HuH-7.5 (cell line): ENCODE measurements at regions not wholly inside any gene's neighbourhood (a gene's known extent, or its start where the extent isn't known, plus 50 kb on each side); places are given as distances from the start of the nearest gene placed in this dataset.
"Not testable (repeated sequence)": the region's sequence is repeated elsewhere in the genome, so short reads cannot be mapped to it uniquely, and the experiment has no call there.

ENCODE experiments used
- DNase-seq: peaks from one replicate; pipeline ENCODE4 v3.0.0; 2011; ENCODE audit warnings: low spot score

DNA sequence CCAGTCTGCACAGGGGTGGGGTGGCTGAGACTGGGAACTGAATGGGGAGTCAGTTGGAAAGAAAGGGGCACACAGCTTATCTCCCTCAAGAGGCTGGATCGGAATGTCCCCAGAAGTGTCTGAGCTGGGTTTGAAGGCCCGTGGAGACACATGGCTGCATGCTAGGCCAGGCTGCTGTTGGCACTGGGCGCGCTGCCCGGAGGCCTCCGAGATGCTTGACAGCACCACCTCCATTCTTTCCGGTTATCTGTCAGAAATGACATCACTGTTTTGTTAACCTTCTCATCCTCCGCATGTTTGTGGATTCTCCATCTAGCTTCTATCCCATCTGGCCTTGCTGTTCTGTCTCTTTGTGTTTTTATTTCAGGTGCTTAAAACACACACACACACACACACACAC, 85.5 kb downstream of the APIP start:
- no peak for DNase-seq

DNA sequence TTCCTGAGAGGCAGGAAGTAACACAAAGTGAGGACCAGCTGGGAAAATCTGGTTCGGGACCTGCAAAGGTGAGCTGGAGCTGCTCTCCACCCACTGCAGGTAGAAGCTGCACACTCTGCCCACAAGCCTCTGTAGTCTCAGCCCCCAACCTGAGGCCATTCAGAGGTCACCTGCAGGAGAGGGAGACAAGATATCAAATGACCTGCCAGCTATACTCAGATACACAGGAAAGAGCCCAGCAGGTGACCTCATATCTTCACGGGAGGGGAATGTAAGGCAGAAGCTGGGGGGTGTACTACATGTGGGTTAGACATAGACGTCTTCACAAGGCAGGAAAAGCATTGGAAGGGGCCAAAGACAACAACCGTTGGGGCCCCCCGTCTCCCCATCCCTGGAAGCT, 86.1 kb downstream of the APIP start:
- DNase-seq = no peak

DNA sequence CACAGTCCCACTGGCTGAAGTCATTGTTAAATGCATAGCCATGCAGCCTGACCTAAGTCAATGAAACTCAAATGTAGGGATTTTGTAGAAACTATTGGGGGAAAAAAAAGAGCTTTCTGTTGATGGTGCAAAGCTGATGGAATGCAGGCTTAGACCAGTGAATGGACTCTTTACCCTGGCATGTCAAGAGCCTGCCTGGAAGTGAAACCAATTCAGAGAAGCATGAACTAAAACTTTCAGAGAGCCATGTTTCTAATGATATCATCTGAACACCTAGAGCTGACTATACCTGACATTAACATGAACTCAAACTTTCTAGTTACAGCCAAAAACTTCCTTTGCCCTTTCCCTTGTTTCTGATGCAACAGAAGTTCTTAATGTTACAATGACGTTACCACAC, 89.0 kb downstream of the APIP start:
- DNase-seq = no peak

- DNase-seq = no peak
Observed at GRCh38 chr11:34826384-34826726, 89.8 kb downstream of the APIP start.

GRCh38 chr11:34825670-34826383, 90.4 kb downstream of the APIP start:
- no peak for DNase-seq

DNA sequence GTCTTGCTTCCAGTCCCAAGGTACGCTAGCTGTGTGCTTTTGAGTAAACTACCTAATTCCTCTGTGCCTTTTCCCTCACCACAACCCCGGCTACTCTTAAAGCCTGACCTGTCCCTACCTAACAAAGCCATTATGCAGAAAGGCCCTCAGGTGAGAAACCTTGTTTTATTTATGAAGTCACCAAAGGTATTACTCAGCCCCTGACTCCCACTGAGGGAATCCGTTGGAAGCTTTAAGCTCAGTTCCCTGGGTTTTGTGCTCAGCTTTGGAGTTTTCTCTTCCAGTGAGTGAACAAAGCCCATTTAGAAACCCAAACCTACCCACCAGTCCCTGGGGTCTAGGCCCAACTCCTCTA, 90.9 kb downstream of the APIP start:
- no peak for DNase-seq

- DNase-seq = no peak
Observed at GRCh38 chr11:34824425-34824824, 91.8 kb downstream of the APIP start.

DNA sequence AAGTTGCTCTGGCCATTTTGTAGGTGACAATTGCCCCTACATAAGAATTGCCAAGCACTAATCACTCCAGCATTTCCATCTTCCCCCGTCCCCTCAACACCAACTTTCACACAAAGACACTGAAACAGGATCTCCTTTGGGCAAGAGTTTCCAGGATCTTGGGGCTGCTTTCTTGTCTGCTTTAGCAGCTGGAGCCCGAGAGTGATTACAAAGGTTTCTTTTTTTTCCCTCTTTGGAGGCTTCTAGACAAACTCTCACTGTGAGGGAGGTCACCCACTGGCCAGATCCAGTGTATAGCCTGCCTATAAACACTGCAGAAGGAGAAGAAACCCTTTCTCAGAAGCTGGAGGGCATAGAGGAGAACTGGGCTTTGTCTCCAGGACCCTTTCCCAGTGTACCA, 92.5 kb downstream of the APIP start:
- no peak for DNase-seq

GRCh38 chr11:34823197-34823596, 93.0 kb downstream of the APIP start:
- DNase-seq = no peak

- no peak for DNase-seq
Observed at GRCh38 chr11:34819740-34820482, 96.3 kb downstream of the APIP start.

DNA sequence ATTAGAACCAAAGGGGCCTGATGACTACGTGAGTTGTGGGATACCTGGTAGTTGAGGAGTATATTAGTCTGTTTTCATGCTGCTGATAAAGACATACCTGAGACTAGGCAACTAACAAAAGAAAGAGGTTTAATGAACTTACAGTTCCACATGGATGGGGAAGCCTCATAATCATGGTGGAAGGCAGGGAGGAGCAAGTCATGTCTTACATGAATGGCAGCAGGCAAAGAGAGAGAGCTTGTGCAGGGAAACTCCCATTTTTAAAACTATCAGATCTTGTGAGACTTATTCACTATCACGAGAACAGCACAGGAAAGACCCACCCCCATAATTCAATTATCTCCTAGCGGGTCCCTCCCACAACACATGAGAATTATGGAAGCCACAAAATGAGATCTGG, 98.4 kb downstream of the APIP start:
- not testable (repeated sequence) for DNase-seq

DNA sequence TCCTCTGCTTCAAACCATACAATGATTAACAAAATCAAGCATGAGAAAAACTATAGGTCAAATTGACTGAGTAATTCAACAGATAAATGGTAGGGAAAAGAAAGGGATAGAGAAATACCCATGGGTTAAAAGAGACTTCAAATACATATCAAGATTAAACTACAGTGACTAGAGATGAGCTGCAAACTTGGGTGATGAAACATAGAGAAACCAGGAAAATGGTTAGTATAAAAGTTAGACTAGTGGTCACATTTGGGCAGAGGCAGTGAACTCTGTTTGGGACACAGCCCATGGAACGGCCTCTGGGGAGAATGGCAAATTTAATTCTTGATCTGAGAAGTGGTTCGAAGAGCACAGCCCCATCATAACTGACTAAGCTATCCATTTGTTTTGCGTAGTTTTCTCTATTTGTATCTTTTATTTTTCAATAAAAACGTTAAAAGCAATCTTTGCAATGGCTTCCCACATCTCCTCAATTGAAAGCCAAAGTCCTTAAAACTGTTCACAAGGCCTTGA, 99.4 kb downstream of the APIP start:
- DNase-seq = no peak

DNA sequence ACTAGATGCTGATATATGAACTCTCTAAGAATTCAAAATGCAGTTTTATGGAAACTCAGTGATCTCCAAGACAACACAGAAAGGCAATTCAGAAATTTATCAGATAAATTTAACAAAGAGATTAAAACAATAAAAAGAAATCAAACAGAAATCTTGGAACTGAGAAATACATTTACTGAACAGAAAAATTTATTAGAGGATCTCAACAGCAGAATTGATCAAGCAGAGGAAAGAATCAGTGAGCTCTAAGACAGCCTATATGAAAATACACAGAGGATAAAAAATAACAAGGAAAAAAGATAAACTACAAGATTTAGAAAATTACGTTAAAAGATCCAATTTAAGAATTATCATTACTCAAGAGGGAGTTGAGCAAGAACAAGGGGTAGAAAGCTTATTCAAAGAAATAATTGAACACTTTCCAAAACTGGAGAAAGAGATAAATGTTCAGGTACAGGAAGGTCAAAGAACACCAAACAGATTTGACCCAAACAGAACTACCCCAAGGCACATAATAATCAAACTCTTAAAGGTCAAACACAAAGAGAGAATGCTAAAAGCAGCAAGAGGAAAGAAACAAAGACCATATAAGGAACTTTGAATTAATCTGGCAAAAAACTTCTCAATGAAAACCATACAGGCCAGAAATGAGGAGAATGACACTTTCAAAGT, 103.1 kb downstream of the APIP start:
- no peak for DNase-seq

GRCh38 chr11:34811858-34812257, 104.3 kb downstream of the APIP start:
- no peak for DNase-seq

GRCh38 chr11:34810107-34810562, 106.0 kb downstream of the APIP start:
- no peak for DNase-seq

DNA sequence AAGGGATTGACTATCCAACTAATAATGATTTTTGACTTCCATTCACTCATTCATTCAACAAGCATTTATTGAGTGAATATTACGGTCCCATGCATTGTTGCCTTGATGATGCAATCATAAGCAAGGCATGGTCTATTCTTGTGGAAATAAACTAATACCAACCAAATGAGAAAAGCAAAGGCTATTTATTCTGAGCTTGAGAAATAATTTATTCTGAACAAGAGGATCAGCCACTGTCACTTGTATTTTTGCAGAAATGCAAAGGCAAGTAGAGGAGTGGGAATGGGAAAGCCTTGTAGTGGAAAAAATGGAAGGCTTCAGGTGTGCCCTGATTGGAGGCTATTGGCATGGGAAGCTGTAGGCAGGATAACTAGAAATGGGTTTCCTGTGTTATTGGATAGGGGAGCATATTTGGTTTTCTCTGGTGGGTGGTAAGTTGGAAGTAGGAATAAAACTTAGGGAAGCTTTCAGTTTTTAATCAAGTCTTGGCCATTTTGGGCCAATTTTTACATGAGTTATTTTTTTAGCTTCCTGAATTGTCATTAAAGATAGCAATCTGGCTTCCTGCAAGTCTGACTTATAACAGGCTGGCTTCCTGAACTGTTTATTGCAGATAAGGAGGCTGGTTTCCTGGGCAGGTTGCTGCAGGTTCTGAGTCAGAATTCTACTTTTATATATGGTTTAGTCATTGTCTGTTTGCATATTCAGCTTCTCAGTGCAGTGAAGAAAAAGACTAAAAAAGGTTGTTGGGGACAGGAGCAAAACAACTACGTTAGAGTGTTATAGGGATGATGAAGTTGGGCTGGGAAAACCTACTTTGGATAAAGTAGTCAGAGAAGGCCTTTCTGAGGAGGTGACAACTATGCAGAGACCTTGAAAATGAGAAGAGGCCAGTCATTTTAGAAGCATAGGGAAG, 106.7 kb downstream of the APIP start:
- no peak for DNase-seq

DNA sequence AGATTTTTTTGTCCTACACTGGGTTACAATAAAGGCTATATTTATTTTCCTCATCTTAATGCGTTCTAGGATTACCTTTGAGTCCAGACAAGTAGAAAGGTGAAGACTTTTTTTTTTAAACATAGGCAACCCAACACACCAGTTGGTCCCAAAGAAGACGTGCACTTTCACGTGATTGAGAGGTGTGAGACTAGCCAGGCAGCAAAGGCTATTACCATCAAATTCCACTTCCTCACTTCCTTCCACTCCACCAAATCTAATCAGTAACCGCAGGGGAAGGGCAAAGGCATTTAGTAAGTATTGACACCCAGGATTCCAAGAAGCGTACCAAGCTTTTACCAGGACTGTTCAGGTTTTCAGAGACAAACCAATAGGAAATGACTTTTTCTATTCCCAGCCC, 109.3 kb downstream of the APIP start:
- DNase-seq = no peak

- DNase-seq = no peak
Observed at GRCh38 chr11:34805937-34806336, 110.2 kb downstream of the APIP start.

GRCh38 chr11:34799848-34800247, 116.3 kb downstream of the APIP start:
- no peak for DNase-seq

GRCh38 chr11:34798985-34799384, 117.2 kb downstream of the APIP start:
- DNase-seq = no peak

GRCh38 chr11:34797497-34797896, 118.7 kb downstream of the APIP start:
- DNase-seq = not testable (repeated sequence)

DNA sequence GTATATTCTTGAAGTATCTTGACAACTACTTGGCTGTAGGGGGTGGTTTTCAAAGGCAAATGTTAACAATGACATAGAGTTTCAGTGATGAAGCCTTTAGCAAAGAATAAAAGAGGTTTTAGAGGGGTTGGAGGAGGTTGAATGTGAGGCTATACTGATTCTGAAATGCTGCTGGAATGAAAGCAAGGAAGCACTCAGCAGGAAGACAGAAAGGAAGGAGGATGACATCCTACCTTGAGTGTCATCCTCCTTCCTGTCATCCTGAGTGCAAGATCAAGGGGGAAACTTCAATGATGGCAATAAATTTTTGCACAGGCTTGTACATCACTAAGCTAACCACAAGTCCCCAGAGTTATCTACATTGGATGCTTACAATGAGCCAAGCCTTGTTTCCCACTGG, 120.5 kb downstream of the APIP start:
- no peak for DNase-seq
